OCI-LY3 (cell line): ENCODE measurements at regions not wholly inside any gene's neighbourhood (a gene's known extent, or its start where the extent isn't known, plus 50 kb on each side); places are given as distances from the start of the nearest gene placed in this dataset.

Experiments
- H2AFZ ChIP-seq: fragments of 200-600, 300-600 bp; shearing (Covaris generic); 2 replicates; pipeline ENCODE4 v1.6.0; 2014; ENCODE audit warnings: antibody characterized with exemption, low read depth, low read length
- H3K27ac ChIP-seq: fragments of 200-600, 300-600 bp; sonication (generic); 2 replicates; pipeline ENCODE4 v1.5.1; 2014; ENCODE audit warnings: mild to moderate bottlenecking, low read length, moderate library complexity, mixed read lengths
- H3K27me3 ChIP-seq: fragments of 200-600, 300-600 bp; sonication (generic); 2 replicates; pipeline ENCODE4 v1.6.1; 2014; ENCODE audit warnings: low read depth, low read length, mixed read lengths
- H3K36me3 ChIP-seq: fragments of 200-600, 300-600 bp; sonication (generic); replicated peaks from 2 replicates; pipeline ENCODE3; 2014; ENCODE audit warnings: low read depth, low read length, mixed read lengths
- H3K4me1 ChIP-seq: fragments of 300-600, 200-600 bp; sonication (generic); 2 replicates; pipeline ENCODE4 v1.6.1; 2014; ENCODE audit warnings: low read length, mixed read lengths
- H3K4me2 ChIP-seq: fragments of 200-600, 300-600 bp; sonication (generic); 2 replicates; pipeline ENCODE4 v1.6.1; 2014; ENCODE audit warnings: low read length, mixed read lengths
- H3K4me3 ChIP-seq: fragments of 300-600, 200-600 bp; sonication (generic); 2 replicates; pipeline ENCODE4 v1.5.1; 2014; ENCODE audit warnings: antibody characterized with exemption, mild to moderate bottlenecking, low read length, moderate library complexity
- H3K79me2 ChIP-seq: fragments of 300-600, 200-600 bp; shearing (Covaris generic); 2 replicates; pipeline ENCODE4 v1.6.1; 2014; ENCODE audit warnings: mild to moderate bottlenecking, low read length, mixed read lengths
- H3K9ac ChIP-seq: fragments of 300-600, 200-600 bp; shearing (Covaris generic); 2 replicates; pipeline ENCODE4 v1.6.0; 2014; ENCODE audit warnings: mild to moderate bottlenecking, low read length, moderate library complexity
- H3K9me3 ChIP-seq: fragments of 200-600, 300-600 bp; shearing (Covaris generic); 2 replicates; pipeline ENCODE4 v1.6.1; 2014; ENCODE audit warnings: low read length, mixed read lengths; ENCODE audit not compliant: insufficient read depth
- H4K20me1 ChIP-seq: fragments of 200-600, 300-600 bp; sonication (generic); 2 replicates; pipeline ENCODE4 v1.6.1; 2016; ENCODE audit warnings: low read length, mixed read lengths; ENCODE audit not compliant: insufficient read depth
- CTCF ChIP-seq: fragments of 200-600, 300-600 bp; sonication (generic); IDR thresholded peaks from 2 replicates; pipeline ENCODE4 v1.5.1; 2014; ENCODE audit warnings: antibody characterized with exemption, low read length, low read depth
- EZH2phosphoT487 ChIP-seq: fragments of 200-600 bp; shearing (Covaris generic); IDR thresholded peaks from 2 replicates; pipeline ENCODE4 v1.6.1; 2018; ENCODE audit warnings: antibody characterized with exemption, mixed run types, low read depth

DNA sequence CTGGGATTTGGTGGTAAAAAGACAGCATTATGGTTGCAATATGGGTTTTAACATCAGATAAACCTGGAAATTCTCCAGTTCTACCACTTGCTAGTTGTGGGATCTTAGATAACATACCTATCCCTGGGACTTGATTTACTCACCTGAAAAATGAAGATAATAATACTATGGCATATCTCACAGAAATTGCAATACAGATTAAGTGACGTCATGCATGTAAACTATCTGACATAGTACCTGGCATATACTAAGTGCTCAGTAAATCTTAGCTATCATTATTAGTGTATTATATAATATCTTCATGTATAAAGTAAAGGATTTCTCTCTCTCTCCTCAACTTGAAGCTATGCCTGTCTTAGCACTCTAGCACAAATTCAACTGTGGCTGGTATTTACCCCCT lies 192.5 kb downstream of the PCDH19 start:
- H3K27me3 ChIP-seq, result no peaks in the 10 kb centered on the region
- TF ChIP-seq CTCF (no peak), EZH2phosphoT487 (no peak)
- no peak overlapping the region for H2AFZ ChIP-seq

DNA sequence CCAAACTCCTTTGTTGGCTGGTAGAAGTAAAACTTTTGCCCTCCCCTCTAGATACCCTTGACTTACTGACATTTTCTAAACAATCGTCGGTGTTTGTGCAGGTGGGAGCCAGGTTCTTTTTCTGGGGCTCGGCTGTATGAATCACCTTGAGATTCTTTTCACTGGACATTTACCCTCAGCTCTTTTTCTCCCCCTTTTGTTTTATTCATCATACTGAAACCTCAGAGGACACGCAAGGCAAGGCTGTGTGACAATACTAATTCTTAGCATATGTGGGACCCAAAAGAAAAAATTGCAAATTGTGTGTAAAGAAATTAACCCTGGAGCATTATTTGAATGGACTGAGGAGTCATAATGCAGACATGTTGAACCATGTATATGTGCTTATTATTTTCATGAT lies 194.0 kb downstream of the PCDH19 start:
- Histone ChIP-seq H3K27me3 (no peaks in the 10 kb centered on the region), H3K79me2 (no peaks in the 10 kb centered on the region), H3K4me2 (no peak overlapping the region), H3K36me3 (no peaks in the 10 kb centered on the region), H3K9ac (no peak overlapping the region), H3K9me3 (no peaks in the 10 kb centered on the region), H3K4me3 (no peak overlapping the region), H3K4me1 (peaks cover 12% of the 10 kb centered on the region), H2AFZ (no peak overlapping the region), H4K20me1 (no peaks in the 10 kb centered on the region), H3K27ac (no peak overlapping the region)
- TF ChIP-seq CTCF (no peak), EZH2phosphoT487 (no peak)

More for the DNA sequence above, 192.5 kb downstream of the PCDH19 start:
- Histone ChIP-seq H3K27ac (no peak overlapping the region), H4K20me1 (no peaks in the 10 kb centered on the region), H3K9me3 (no peaks in the 10 kb centered on the region), H3K36me3 (no peaks in the 10 kb centered on the region), H3K79me2 (no peaks in the 10 kb centered on the region), H3K9ac (no peak overlapping the region), H3K4me2 (no peak overlapping the region), H3K4me1 (peaks cover 12% of the 10 kb centered on the region), H3K4me3 (no peak overlapping the region)

DNA sequence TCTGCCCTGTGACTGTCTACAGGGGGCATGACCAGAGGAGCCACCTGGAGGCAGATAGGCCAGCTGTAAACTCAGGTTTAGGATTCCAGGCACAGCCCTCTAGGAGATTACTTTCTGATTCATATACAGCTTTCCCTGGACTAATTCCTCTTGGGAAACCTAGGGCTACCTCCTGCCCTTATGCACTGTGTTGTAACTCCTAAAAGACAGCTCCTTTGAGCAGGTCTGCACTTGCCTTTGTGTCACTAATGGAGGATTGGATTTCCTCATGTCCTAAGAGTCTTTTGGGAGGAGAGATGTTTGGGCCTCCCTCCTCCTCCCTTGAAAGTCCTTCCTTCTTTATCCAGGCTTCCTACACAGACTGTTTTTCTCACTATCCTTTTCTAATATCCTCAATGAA lies 202.0 kb downstream of the PCDH19 start:
- peak overlapping the region; percentile 49; the same call in 1 of the 2 replicates for H3K9ac ChIP-seq
- no peaks in the 10 kb centered on the region for H3K36me3 ChIP-seq
- H3K27me3 ChIP-seq, result 0 out of 2 replicates have a peak, but pooled peaks cover 4% of the 10 kb centered on the region
- H4K20me1 ChIP-seq, result no peaks in the 10 kb centered on the region
- peaks cover 26% of the 10 kb centered on the region for H3K4me1 ChIP-seq
- peak overlapping the region; percentile 89 for H3K4me2 ChIP-seq
- peak; percentile 25; the same call in 1 of the 2 replicates for TF ChIP-seq CTCF
- TF ChIP-seq EZH2phosphoT487, result no peak
- no peak overlapping the region for H2AFZ ChIP-seq
- H3K79me2 ChIP-seq, result no peaks in the 10 kb centered on the region
- H3K4me3 ChIP-seq, result peak overlapping the region; percentile 69
- peak overlapping the region; percentile 89 for H3K27ac ChIP-seq
- no peaks in the 10 kb centered on the region for H3K9me3 ChIP-seq

DNA sequence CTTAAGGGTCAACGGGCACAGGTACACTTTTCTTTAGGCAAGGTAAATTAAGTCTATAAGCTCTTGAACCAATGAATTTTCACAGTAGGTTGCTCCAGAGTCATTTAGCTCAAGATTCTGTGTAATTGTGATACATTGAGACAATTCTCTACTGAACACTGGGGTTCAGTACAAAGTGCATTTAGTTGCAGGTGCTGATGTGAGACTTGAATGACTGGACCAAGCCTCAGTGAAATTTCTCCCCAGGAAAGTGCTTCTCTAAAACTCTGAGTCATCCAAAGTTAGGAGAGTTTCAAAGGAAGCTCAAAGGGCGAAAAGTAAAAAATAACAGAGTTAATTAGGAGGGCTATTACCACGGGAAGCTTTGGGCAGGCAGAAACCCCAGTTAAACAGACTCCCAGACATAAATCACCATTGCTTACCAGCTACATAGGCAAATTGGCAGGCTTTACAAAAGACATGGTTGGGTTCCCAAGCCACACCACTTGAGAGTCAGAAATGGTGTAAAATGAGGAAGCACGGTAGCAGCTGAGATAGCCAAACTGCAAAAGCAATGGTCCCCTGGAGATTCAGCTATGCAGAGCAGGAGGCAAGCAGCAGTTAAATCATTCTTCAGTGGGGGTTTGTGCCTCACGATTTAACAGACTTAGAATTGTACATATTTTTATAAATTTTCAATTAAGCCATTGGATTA lies 202.6 kb downstream of the PCDH19 start:
- Histone ChIP-seq H4K20me1 (no peaks in the 10 kb centered on the region), H3K9ac (peak overlapping the region; percentile 49; the same call in 1 of the 2 replicates), H3K36me3 (no peaks in the 10 kb centered on the region), H3K4me2 (peak overlapping the region; percentile 89), H3K4me3 (peak overlapping the region; percentile 69), H3K27ac (peak overlapping the region; percentile 89), H3K27me3 (0 out of 2 replicates have a peak, but pooled peaks cover 4% of the 10 kb centered on the region), H3K79me2 (no peaks in the 10 kb centered on the region), H3K9me3 (no peaks in the 10 kb centered on the region), H3K4me1 (peaks cover 26% of the 10 kb centered on the region), H2AFZ (peak overlapping the region; percentile 74; the same call in 1 of the 2 replicates)
- TF ChIP-seq CTCF (no peak), EZH2phosphoT487 (no peak)
